Activated T-cell treated with anti-CD3 and anti-CD28 coated beads, Interleukin-2, amount 50 U/mL, for 48 hours (primary cell): ENCODE measurements at regions not wholly inside any gene's neighbourhood (a gene's known extent, or its start where the extent isn't known, plus 50 kb on each side); places are given as distances from the start of the nearest gene placed in this dataset.
"Not testable (repeated sequence)": the region's sequence is repeated elsewhere in the genome, so short reads cannot be mapped to it uniquely, and the experiment has no call there.

Experiments used
- DNase-seq, 2 experiments: peaks; one replicate each; pipeline ENCODE4 v3.0.0-alpha.2; 2020

DNA sequence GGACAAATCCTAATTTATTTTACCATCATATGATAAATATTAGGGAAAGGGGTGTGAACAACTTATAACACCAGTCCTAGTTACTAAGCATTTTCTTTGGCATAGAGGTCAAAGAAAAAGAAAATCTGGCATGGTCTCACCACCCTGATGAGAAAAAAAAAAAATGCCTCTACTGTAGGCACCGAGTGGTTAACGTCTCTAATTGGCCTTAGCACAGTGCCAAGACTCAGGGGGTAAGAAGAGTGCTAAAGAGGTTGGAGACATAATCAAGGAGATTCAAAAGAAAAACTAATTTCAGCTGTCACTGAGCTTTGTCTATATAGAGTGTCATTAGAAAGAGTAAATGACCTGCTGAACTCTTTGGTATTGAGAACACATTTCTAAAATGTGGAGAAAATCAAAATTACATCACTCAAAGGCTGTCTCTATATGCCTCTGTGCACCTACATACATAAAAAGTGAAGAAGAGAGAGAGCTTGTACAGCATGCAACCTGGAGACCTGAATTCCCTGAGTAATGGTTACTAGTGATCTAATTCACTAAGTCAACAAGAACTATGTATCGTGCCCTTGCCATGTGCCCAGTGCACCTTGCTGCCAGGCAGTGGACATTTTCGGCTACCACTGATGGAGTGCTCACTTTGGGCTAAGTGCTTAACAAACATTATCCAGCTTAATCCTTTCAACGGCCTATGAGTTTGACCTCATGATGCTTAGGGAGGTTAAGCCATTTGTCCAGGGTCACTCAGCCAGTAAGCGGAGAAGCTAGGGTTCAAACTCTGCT is 113.8 kb upstream of the G2E3 start:
- DNase-seq: no peak

DNA sequence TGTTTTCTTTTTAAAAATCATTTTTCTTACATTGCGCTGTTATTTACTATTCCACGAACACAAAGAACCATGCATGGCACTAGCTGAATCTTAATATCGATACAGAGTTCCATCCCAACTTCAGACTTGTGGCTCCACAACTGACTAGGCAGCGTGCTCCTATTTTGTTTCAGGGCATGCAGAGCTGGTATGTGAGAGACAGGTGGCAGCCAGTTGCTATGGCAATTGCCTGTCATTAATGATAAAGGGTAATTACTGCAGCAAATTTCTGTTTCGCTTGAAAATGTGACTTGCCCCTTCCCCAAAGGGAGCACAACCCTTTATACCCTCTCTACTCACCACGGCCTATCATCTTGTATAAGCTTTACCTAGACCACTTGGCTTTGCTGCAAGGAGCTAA is 113.1 kb upstream of the G2E3 start:
- DNase-seq: no peak

DNA sequence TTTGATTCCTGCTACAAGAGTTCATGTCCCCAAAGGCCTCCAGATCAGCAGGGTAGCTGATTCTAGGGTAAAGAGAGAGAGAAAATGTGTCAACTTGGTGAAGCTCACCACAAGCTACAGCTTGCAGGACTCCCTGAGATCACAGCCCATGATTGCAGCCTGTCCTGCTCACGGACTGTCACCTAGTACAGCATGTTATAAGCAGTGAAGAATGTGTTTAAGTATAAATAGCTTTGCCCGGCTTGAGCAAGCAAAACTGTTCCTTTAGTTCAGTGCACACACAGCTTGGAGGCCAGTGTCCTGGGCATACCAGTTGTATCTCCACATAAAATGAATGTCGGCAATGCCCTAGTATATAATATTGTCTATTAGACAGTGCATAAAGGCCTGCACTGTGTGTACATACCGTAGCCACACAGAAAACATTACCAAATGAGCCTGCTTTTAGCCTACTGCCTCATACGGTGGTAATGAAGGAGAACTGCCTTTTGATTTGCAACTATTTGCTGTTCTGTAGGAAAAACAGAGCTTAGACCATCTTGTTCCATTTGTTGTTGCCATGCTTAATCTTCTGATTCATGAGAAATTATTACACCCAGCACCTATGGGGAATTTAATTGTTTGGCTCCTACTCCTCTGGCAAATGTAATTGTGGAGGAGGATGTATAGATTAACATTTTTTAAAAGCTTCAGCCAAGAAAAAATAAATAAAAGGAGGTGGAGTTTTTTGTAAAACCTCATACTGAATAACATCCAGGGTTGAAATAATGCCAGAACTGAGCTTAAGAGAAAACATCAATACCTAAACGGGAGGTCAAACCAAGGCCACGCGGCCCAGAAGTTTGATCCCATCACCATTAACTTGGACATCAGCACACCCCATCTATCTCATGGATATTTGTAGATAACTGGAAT is 108.1 kb upstream of the G2E3 start:
- DNase-seq: no peak

DNA sequence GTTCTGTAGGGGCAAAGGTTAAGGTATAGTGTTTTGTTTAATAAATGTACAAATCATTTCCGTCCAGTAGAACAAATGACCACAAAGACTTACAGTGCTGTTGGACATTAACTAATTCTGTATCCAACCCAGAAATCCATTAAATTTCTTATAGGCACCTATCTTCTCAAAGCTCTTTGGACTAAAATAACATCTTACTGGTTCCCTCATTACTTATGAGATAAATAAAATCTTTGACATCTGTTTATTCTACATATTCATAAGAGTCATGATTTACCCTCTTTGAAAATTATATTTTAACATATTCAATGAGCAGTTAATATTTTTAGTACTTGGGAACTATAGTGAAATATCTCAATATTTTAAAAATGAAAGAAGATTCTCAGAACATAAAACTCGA is 102.7 kb upstream of the G2E3 start:
- DNase-seq: no peak

DNA sequence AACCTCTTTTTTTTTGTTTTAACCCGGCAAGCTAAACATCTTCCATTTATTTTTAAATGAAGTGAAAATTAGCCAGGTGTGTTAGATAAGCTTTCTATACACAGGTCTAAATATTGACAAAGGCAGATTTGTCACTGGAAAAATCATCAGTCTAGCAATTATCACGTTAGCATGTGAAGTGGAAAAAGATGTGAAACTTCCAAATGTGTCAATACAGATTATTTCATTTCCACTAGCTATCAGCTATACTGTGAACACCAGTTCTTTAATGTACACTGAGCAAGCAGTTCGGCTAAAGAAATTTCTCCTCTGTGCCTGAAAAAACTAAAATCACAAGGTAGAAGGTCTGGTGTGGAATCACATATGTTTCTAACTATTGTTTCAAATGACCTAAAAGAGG is 96.6 kb upstream of the G2E3 start:
- no peak for DNase-seq

DNA sequence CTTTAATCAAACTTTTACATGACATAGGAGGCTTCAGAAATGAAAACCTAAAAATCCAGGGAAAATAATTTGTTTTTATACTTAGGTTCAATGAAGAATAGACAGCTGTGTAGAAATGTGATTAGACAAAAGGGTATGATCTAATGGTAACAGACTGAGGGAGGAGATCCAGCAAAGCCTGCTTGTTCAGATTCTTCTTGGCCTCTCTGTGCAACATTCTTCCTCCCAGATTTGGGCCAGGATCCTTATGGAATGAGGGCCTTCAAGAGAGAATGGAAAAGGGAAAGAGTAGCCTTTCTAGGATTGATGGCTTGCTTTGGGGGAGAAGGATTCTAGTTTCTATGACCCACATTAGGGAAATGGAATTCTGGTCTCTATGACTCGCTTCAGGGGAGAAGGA is 94.5 kb upstream of the G2E3 start:
- DNase-seq: no peak

DNA sequence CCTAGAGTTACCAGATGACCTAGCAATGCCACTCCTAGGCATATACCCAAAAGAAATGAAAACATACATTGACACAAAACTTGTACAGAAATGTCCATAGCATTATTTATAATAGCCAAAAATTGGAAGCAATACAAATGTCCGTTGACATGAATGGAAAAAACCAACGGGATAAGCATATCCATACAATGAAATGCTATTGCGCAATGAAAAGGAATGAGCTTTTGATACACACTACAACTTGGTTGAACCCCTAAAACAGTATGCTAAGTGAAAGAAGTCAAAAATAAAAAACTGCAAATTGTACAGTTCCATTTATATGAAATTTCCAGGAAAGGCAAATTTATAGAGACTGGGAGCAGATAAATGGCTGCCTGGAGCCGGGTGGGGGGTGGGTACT is 90.6 kb upstream of the G2E3 start:
- no peak for DNase-seq

DNA sequence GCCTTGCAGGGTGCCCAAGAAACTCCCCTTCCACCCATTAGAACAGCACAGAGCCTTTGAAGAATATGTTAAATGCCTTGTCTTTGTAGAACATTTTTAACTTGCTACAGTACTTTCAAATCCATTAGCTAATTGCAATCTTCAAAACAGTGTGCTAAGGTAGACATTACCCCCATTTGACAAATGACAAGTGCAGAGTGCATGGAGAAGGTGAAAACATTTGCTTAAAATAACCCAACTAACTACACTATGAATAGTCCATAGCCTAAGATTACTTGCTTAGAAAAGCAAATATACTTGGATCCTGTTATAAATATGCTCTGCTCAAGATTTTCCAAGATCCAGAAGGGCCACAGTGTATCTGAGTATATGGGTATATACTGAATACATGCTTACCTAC is 87.0 kb upstream of the G2E3 start:
- no peak for DNase-seq

DNA sequence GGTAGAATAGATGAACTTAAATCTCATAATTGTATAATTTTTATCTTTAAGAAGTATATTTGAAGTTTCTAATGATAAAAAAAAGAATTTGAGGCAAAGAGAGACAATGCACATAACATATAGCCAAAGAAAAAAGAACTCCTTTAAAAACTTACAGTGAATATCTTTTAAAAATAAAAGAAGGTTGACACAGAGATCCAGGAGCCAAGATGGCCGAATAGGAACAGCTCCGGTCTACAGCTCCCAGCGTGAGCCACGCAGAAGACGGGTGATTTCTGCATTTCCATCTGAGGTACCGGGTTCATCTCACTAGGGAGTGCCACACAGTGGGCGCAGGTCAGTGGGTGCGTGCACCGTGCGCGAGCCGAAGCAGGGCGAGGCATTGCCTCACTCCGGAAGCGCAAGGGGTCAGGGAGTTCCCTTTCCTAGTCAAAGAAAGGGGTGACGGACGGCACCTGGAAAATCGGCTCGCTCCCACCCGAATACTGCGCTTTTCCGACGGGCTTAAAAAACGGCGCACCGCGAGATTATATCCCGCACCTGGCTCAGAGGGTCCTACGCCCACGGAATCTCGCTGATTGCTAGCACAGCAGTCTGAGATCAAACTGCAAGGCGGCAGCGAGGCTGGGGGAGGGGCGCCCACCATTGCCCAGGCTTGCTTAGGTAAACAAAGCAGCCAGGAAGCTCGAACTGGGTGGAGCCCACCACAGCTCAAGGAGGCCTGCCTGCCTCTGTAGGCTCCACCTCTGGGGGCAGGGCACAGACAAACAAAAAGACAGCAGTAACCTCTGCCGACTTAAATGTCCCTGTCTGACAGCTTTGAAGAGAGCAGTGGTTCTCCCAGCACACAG is 84.9 kb upstream of the G2E3 start:
- DNase-seq: not testable (repeated sequence)

DNA sequence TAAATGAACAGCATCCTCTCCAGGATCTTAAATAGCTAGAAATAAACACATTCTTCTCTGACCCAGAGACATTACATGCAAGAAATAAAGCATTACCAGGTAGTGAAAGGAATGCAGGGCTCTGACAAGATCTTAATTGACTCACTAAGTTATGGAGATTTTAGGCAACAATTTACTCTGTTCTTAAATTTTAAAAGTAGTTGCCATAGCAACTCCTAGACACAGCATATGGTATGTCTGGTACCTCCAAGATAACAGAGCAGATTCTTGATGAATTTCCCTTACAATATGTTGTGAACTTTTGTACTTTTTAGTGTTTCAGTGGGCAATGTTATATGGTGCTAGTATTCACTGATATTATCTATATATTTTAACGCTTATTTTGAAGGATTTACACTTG is 76.7 kb upstream of the G2E3 start:
- DNase-seq: no peak

DNA sequence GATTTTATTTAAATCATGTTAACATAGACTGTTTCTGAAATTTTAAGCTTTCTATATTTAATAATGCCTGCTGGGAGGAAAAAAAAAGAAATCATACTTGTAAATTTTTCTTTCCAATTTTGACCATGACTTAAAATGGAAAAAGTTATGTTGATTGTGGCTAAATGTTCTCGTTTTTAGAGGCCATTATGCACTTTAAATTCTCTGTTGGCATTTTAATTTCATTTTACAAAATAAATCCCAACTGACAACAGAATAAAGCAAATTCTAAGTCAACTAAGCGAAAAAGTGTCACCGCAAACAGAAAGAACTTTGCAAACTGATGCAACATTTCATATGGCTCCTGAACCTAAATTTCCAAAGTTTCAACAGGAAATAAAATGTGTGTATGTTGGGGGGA is 74.8 kb upstream of the G2E3 start:
- no peak for DNase-seq

DNA sequence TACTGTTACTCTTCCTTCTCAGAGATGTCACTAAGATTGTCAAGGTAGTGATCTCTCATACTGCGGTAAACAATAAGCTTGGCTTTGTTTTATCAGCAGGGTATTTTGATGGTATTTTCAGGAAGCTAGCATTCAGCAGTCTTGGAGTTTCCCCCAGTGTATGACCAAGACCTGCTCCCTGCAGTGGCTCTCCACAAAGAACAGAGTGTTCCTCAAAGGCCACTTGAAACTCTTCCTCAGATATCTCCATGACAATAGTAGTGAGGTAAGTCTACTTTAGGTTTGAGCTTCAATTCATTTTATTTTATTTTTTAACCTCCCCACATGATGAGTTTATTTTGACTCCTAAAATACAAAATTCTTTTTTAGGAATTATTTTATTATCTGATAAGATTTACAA is 74.0 kb upstream of the G2E3 start:
- no peak for DNase-seq

DNA sequence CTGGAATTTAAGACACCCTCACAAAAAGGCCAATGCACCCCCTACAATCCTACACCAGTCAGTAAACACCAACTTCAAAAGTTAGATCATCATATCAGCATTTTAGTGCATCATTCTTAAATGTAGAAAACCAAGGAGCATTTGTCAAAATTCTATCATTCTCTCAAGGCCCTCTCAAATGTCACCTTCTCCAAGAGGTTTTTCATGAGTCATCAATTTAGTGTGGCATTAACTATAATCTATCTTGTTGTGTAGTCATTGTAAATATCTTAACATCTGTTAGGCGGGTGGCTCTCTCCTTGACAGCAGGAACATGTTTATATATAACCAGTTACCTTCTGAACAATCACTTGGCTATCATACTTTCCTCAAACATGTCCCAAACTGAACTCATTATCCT is 62.1 kb upstream of the G2E3 start:
- DNase-seq: no peak

DNA sequence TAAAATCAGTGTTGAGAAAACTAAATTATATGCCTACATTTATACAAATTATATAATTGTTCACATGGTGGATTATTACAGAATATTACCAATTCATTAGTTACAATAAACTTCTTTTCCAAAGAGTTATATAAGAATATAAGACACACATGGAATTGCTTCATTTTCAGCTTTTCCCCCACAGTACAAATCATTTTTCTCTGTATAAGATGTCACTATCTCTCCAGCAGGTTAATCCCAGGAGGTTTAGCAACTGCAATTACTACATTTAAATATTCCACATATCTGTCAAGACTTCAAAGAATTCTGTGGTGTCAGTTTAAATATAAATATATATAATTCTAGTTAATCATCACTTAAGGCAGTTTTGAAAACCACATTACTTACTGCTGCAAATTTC is 59.6 kb upstream of the G2E3 start:
- no peak for DNase-seq

DNA sequence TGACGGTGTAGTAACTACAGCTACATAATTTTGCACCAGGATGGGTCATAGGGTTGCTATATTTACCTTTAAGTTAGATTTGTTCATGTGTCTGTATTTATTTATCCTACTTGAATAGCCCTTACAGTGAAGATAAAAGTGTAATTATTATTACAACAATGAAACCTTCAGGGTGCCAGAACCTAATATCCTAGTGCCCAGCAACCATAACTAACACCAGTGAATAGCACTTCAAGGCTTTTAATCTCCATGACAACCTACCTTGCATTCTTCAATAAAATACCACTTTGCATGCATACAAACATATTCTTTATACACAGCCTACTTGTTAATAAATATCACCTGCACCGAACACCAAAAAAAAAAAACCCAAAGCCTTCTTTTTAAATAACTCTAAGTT is 58.7 kb upstream of the G2E3 start:
- no peak for DNase-seq

DNA sequence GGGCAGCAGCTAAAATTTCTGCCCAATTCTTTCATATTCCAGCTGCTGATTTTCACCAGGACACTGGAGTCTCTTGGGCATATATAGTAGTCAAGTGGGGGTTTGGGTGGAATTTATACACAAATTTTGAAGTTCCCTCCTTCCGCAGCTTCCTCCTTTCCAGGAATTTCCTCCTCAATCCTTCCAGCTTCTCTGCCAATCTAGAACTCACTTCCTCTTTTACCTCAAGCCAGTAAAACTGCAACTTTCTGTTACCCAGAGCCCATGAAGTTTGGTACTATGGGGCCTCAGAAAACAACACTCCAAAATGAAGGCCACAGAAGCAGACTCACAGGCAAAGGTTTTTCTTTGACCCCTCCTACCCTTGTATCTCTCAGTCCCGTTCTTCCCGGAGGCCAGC is 51.7 kb upstream of the G2E3 start:
- DNase-seq: no peak
